Activated T-cell treated with anti-CD3 and anti-CD28 coated beads for 48 hours (primary cell): ENCODE measurements at regions not wholly inside any gene's neighbourhood (a gene's known extent, or its start where the extent isn't known, plus 50 kb on each side); places are given as distances from the start of the nearest gene placed in this dataset.

Source experiments
- DNase-seq: peaks from one replicate; pipeline ENCODE4 v3.0.0-alpha.2; 2020; ENCODE audit warnings: low read depth

DNA sequence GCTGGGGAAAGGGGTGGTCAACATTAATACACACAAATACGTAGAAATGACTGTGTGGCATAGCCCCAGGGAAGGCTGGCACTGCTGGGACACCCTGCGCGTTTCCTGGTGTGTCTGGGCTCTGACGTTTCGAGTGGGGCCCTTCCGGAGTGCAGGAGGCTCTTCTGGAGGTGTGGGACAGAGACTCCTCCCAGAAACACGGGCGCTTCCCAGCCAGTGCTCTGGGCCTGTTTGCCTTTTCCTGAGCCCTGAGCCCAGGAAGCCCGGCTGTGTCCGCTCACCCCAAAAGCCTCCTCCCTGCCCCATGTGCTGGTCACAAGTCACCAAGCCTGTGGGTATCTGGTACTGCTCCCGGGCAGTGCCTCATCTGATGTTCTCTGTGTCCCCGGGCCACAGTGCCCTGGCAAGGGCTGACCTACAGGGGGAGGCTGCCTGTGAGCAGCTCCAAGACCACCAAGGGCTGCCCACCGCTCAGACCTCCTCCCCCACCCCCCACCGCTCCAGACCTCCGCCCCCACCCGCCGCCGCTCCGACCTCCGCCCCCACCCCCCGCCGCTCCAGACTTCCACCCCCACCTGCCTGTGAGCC, 1133.3 kb downstream of the BRD1 start:
- DNase-seq: no peak

DNA sequence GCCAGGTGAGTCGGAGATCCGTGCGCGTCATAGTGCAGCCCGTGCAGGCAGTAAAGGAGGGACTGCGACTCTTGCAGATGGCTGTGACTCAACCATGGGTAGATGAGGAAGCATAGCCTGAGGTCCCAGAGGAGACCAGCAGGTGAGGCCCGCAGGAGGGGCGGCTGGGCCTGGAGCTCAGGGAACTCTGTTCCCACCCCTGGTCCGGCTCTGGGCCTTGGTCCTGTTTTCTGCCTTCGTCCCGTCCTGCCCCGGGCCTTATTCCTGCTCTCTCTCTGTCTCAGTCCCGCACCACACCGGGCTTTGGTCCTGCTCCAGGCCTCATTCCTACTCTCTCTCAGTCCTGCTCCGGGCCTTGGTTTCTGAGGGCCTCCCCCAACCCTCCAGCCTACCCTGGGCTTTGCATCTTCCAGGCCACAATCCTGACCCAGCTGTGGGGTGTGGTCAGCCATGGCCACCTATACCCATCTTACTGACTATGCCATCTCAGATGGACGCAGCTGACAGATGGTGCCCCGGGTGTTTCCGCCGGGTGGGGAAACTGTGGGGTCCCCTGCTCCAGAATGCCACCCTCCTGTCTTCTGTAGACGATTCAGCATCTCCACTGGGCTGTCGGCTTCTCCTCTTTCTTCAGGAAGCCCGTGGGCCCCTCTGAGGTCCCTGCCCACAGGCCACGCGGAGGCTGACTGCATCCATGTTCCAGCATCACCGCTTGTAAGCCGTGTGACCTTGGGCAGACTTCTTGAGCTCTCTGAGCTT, 1134.1 kb downstream of the BRD1 start:
- no peak for DNase-seq

DNA sequence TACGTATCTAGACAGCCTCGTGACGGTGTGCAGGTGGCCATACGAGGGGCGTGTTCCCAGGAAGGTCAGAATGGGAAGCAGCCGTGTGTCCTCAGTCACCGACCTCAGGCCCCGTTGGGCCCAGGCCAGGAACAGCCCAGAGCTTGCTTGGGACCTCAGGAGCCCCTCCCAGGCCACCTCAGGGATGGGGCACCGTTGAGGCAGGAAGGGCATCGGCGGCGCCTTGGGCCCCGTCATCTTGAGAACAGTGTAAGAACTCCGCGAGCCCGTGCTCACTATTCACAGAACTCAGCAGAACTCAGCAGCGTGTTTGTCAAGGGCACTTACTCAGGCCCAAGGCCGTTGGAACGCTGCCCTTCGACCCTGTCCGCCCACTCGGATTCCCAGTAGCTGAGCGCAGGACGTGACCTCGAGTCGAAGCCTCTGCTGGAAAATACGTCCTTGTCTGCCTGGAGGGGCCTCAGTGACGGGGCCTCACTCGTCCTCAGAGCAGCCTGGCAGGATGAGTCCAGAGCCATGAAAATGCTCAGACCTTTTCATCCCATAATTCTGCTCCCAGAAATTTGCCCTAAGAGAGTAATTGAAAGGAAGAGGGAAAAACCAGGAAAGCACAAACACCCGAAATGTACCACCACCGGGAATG, 1134.8 kb downstream of the BRD1 start:
- no peak for DNase-seq

DNA sequence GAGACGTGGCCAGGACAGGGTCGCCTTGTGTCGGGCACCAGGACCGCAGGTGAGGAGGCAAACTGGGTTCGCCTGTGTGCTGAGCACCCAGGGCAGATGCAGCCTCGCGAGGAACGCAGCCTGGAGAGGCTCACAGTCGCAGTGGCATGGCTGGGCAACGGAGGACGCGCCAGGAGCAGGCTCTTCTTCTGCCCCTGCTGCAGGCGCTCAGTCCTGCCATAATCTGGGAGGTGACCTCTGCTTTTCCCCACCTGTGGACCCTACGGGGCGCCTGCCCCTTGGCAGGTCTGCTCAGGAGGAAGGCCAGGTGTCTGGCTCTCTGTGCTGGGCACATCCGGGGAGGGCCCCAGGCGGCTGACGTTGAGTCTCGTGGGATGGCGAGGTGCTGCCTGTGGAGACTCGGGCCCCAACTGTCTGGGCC, 1136.2 kb downstream of the BRD1 start:
- DNase-seq: no peak

DNA sequence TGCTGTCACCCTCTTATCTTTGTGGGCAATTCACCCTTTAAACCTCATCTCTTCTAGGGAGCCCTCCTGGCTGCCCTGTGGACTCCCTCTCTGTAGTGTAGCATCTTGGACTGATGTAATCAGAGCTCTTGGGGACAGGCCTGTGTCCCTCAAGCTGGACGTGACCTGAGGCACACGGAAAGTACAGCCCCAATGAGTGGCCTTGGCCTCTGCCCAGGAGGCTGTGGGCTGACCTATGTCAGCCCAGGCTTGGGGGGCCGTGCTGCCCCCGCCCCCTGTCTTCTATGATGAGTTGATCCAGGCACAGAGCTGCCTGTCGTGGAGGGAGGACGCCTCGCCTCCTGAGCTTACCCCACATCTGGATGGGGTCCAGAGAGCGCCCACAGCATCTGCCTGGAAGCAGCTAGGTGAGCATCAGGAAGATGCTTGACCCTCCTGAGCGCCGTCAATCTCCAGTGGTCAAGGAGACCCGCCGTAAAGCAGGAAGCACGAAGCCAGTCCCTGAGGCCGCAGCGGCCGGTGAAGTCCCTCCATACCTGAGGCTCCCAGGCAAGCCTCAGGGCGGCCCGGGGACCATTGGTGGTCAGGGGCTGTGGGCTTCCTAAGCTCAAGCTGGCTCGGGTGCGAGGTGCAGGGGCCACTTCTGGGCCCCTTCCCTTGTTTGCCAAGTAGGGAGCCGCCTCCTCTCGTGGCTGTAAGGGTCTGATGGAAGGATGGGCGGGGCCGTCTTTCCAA, 1136.9 kb downstream of the BRD1 start:
- no peak for DNase-seq

DNA sequence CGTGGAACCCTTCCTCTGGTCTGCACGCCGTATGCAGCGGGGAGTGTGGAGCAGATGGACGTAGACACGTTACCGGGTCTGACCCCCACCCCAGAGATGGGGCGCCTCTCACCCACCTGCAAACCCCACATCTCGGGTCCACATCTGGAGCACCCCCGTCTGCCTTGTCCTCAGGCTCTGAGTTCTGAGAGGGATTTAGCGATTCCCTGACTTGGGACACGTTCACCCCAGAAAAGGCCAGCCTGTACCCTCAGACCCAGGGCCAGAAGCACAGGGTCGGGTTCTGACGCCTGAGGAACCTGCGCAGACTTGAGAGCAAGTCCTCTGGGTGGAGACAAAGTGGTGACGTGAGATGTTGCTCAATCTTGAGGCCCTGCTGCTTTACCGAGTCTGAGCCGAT, 1138.5 kb downstream of the BRD1 start:
- no peak for DNase-seq

DNA sequence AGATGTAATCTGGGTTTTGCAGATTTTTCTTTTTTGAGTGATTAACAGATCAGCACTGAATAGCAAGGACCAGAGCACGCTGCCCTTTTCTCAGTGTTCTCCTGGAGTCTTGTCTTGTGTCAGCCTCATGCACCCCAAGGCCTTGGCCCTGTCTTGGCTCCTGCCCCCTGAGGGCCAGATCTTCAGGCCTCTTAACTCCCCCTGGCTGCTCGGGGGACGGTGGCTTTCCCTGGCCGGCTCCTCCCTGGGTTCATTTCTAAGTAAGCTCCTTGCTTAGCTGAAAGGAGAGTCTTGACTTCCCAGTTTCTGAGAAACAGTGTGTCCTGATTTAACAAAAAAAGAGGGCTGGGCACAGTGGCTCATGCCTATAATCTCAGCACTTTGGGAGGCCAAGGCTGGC, 1139.3 kb downstream of the BRD1 start:
- DNase-seq: no peak

DNA sequence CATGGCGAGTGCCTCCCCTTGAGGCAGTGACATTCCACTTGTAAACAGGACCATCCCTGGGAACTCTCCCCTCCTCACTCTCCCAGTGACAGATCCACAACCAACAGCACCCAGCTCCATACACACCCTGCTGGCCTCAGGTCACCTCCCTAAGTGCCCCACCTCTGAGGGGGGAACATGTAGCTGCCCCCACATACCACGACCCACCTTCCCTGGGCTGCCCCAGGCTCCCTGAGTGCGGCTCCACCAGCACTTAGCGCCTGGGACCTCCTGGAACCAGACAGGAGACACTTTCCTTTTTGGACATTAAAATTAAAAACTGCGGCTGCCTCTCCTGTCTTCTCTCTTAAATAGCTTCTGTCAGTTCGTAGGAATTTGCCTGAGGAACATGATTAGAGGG, 1140.1 kb downstream of the BRD1 start:
- DNase-seq: no peak

DNA sequence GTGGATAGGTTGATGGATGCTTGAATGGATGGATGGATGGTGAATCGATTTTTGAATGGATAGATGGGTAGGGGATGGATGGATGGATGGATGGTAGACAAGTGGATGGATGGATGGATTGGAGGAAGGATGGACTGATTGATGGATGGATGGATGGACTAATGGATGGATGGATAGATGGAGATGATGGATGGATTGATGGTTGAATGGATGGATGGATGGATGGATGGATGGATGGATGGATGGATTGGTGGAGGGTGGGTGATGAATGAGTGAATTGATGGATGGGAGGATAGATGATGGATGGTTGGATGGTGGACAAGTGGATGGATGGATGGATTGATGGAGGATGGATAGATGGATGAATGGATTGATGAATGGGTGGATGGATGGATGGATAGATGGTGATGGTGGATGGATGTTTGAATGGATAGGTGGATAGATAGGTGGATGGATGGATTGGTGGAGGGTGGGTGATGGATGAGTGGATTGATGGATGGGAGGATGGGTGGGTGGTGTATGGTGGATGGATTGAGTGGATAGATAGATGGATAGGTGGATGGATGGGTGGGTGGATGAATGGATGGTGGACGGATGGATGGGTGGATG, 1140.9 kb downstream of the BRD1 start:
- no peak for DNase-seq

DNA sequence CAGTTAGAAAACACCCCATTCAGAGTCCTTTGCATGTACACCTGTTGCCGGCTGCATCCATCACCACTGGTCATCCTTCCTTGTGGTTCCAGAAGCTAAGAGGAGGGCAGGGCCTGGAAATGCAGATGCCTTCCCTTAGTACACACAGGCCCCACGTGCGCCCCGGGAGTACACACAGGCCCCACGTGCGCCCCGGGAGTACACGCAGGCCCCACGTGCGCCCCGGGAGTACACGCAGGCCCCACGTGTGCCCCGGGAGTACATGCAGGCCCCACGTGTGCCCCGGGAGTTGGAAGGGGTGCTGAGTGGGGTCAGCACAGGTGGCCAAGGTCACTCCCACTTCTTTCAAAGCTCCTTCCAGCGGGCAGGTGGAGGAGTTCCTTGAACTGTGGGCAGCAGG, 1141.9 kb downstream of the BRD1 start:
- DNase-seq: no peak

DNA sequence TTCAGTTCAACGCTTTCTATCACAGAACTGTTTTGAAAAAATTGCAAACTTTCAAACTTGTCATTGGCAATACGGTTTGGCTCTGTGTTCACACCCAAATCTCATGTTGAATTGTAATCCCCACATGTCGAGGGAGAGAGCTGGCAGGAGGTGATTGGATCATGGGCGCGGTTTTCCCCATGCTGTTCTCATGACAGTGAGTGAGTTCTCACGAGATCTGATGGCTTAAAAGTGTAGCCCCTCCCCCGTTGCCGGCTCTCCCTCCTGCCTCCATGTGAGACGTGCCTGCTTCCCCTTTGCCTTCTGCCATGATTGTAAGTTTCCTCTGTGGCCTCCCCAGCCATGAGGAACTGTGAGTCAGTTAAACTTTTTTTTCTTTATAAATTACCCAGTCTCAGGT, 1144.0 kb downstream of the BRD1 start:
- DNase-seq: no peak

DNA sequence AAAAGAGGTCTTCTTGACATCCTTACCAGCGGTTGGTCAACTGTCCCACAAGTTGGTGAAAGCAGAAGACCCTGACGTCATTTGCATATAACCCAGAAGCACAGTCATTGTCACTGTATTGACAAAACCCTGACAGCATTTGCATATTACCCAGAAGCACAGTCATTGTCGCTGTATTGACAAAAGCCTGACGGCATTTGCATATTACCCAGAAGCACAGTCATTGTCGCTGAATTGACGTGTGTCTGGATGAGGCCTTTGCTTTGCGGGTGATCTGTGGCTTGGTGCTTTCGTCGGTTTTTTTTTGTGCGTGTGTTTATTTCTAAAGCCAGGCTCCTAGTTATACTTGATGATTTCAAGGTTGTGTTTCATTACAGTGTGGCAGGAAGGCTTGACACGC, 1145.2 kb downstream of the BRD1 start:
- DNase-seq: no peak

DNA sequence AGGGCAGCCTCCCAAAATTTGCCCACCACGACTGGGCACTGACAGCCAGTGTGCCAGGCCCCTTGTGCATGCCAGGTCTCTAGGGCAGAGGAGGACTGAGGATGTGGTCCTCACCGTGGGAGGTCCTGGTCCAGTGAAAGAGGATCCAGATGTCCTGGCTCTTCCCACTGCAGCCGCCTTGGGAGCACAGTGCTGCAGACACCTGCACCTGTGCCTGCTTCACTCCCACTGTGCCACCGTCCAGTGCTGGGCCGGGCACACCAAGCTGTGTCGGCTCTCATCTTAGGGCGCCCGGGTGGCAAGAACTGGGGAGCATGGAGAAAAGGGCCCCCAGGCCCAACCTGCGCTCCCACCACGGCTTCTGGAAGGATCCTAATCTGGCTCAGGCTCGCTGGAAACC, 1147.1 kb downstream of the BRD1 start:
- no peak for DNase-seq

DNA sequence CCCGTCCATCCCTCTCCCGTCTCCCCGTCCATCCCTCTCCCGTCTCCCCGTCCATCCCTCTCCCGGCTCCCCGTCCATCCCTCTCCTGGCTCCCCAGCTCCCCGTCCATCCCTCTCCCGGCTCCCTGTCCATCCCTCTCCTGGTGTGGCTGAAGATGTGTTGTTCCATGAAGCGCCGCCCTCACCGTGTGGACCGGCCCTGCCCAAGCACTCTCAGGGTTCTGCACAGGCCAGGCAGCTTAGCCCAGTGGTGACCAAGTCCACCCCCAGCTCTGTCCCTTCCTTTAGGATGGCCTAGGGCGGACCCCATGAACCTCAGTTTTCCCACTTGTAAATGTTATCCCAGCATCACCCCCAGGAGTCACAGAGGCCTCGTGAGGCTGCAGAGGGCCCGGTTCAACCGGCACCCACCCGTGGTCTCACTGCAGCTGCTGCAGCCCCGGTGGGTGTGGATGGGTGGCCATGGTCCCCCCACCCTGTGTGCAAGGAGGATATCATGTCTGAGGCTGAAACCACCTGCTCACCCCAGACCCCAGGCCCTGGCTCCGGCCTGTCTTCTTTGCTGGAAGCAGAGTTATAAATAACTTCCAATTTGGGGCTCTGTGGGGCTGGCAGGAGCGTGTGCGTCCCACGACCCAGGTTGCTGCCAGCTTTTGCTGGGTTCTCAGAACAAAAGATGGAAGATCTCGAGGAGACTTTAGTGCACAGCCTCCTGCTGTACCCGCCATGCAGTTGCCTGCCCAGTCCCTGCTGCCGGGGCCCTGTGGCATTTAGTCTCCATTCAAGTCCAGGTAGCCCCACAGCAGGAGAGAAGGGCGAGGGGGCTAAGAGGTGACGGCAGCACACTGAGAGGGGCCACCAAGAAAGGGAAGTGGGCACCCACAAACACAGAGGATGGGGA, 1147.8 kb downstream of the BRD1 start:
- DNase-seq: no peak

DNA sequence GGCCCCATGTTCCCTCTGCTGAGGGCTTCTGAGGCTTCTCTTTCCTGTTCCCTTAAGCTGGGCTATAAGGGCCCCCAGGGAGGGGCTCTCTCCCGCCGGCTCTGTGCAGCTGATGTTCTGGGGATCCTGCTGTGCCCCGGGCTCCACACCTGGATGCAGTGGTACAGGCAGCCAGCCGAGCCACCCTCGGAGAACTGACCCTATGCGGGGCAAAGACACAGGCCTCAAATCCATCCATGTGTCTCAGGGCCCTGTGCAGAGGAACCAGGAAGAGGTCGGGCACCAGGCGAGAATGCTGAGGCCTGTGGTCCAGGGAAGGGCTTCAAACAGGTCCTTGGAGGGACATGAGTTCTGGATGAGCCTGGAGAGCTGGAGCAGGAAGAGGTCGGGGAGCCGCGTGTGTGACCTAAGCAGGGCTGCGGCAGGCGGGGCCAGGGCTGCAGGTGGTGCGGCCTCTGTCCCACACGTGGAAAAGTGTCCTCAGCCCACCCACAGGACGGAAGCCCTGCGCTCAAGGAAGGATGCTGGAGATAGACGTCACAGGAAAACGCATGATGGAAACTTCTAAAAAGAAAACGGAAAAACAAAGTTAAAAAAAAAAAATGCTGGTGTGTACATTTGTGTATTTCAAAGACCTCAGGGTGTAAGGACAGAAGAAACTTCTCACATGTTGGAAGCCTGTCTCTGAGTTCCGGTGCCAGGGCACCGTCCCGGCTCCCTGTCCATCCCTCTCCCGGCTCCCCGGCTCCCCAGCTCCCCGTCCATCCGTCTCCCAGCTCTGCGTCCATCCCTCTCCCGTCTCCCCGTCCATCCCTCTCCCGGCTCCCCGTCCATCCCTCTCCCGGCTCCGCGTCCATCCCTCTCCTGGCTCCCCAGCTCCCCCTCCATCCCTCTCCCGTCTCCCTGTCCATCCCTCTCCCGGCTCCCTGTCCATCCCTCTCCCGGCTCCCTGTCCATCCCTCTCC, 1149.2 kb downstream of the BRD1 start:
- no peak for DNase-seq

DNA sequence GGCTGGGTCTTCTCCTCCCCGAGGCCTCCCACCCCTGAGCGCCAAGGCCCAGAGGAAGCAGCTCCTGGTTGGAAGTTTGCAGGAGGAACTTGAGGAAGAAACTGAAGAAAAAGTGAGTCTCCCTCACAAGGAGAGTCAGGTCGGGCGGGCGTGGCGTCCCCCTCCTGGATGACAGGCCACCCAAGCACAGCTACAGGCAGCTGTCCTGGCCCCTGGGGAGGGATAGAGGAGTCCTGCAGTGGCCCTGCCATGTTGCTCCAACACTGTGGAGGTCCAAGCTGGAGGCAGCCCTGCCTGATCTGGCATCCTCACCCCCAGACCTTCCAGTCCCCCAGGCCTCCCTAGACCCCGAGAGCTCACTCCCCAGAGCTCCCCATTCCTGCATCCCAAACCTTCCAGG, 1150.1 kb downstream of the BRD1 start:
- DNase-seq: no peak

DNA sequence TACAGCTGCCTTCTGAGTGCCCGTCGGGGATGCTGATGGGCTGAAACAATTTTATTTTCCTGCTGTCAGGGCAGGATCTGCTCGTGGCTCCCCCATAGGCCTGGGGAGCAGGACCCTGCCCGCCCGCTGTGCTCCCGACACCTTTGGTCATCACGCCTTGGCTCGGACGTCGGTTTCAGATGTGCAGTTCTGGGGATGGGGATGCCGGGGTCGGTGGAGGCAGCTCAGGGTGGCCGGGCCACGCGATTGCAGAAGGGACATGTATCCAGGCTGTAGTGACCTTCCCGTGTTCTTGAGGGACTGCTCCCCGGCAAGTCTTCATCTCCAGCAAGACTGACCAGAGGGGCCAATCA, 1150.5 kb downstream of the BRD1 start:
- DNase-seq: no peak

DNA sequence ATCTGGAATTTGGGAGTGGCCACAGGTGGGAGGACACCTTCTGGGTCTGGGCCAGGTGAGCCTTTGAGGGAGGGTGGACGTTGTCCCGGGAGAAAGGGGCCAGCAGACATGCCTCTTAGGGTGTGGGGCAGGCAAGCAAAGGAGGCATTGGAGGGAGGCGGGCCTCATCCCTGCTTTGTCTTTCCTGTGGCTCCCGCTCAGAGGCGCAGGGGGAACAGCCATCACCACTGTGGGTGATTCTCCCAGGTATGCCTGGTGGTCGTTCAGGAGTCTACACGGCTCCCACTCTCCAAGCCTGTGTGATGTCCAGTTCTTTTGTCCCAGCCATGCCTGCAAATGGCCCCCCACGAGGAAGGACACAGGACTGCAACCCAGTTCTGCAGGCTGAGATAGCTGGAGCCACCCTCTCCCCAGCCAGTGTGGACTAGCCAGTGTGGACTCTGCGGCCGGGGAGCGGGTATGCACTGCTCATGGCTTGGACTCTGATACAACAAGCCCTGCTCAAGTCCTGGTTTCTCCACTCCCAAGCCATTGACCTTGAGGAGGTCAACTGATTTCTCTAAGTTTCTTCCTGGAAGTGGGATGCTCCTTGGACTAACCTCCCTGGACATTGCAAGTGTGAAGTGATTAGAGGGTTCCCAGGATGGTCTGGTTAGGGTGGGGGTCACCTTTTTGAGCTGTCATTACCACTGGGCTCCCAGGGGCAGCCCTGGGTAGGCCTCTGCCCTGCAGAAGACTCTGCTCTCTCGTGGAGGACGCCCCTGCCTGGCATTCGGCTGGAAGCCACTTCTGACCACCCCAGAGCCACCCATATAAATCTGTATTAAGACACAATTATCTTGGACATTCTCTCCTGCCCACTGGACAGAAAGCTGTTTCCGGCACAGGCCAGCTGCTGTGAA, 1151.2 kb downstream of the BRD1 start:
- DNase-seq: no peak

DNA sequence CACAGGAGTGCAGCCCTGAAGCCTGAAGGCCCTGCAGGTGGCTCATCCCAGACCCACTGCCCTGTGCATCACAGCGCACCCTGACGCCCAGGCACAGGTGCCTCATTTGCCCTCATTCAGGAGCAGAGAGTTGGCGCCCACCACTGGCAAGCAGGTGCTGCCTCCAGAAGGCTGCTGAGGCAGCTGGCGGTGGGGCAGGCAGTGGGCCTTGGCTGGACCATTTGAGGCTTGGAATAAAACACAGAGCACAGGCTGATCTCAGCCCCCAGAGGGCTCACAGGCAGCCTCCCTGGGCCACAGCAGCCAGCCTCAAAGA, 1151.9 kb downstream of the BRD1 start:
- no peak for DNase-seq
